GM21528 (cell line): ENCODE measurements at regions not wholly inside any gene's neighbourhood (a gene's known extent, or its start where the extent isn't known, plus 50 kb on each side); places are given as distances from the start of the nearest gene placed in this dataset.

Experiments
- ATAC-seq: cut with Tn5 transposase; IDR thresholded peaks from one replicate; pipeline ENCODE4 v1.9.1; 2021; ENCODE audit warnings: mild to moderate bottlenecking, moderate library complexity; ENCODE audit not compliant: unreplicated experiment, low FRiP score

- no peak for ATAC-seq
These were observed 65.1 kb upstream of the RAB4A start for GRCh38 chr1:229205854-229206253.

DNA sequence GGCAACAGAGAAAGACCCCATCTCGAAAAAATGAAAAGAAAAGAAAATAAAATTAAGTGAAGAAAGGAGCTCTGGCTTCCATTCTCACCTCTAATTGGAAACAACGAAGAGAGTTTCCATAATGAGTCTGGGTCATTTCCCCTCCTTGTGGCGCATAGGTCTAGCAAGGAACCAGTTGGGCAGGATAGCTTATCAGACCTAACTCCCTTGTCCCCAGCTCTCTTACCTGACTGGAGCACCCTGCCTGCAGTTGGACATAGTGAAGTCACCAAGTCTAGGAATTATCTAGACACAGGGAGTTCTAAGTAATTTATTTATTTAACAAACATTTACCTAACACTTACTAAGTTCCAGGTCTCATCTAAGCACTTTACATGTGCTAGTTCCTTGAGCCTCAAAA, 63.0 kb upstream of the RAB4A start:
- ATAC-seq = no peak

GRCh38 chr1:229208481-229208880, 62.4 kb upstream of the RAB4A start:
- ATAC-seq = no peak

DNA sequence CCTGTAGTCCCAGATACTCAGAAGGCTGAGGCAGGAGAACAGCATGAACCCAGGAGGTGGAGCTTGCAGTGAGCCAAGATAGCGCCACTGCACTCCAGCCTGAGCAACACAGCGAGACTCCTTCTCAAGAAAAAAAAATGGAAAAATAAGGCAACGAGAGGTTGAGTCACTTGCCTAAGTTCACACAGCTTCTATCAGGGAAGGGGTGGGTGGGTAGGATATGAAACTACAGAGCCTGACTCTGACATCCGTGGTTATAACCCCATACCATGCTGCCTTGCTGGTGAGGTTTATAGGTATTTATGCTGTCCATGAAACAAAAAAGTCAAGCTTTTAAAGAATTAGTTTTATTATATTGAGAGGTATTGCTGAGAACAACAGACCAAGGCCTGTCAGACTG, 61.5 kb upstream of the RAB4A start:
- ATAC-seq = no peak

DNA sequence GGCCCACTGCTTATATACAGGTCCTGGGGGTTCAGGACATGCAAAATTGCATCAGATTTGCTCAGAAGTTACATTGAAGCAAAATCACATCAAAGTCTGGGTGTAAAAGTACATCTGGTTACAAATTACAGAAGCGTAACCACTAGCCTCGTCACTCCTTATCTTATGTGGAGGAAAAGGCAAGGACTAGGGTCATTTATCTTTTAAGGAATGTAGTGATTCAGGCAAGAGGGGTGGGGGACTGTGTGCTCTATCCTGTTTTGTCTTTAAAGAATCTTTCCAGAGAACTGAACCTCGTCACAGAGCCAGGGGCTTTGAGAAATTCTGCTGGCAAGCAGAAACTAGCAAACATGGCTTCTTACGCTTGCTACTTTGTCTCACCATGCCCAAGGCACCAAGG, 61.1 kb upstream of the RAB4A start:
- ATAC-seq = no peak

- ATAC-seq = no peak
These were observed 60.1 kb upstream of the RAB4A start for GRCh38 chr1:229210844-229211243.

GRCh38 chr1:229213797-229214196, 57.1 kb upstream of the RAB4A start:
- no peak for ATAC-seq

- no peak for ATAC-seq
These were observed 53.2 kb upstream of the RAB4A start for GRCh38 chr1:229217716-229218115.

DNA sequence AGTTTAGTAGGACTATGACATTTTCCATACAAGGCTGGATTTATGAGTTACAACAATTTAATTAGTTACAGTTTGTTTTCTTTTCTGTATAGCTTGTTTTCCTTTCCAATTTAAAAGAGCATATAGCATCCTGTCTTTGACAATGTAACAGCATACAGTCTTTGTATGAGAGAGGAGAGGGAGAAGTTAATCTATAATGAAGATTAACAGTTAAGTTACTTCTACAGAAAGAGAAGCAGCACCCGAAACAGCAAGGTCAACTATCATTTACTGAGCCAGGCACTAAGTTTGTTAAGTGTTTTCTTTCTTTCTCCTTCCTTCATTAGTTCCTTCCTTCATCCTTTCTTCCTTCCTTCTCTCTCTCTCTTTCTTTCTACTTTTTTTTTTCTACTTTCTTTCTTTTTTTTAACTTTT, 52.3 kb upstream of the RAB4A start:
- ATAC-seq = no peak

DNA sequence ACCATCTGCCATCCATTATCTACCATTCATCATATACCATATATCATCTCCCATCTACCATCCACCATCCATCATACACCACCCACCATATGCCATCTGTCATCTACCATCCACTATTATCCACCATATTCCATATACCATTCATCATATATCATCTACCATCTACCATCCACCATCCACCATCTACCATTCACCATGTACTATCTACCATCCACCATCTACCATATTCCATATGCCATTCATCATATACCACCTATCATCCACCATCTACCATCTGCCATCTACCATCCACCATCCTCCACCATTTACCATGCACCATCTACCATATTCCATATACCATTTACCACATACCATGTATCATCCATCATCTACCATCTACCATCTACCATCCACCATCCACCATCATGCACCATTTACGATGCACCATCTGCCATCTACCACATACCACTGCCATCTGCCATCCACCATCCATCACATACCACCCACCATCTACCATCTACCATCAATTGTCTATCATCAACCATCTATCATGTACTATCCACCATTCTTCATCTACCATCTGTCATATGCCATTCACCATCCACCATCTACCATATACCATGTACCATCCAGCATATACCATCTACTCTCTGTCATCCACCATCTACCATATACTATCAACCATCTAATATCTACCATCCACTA, 50.6 kb upstream of the RAB4A start:
- ATAC-seq = no peak

GRCh38 chr1:229221106-229222019, 49.5 kb upstream of the RAB4A start:
- ATAC-seq = no peak
